Activated CD4-positive, alpha-beta T cell treated with anti-CD3 and anti-CD28 coated beads for 36 hours (primary cell): ENCODE measurements at regions not wholly inside any gene's neighbourhood (a gene's known extent, or its start where the extent isn't known, plus 50 kb on each side); places are given as distances from the start of the nearest gene placed in this dataset.

ENCODE experiments used
- ATAC-seq: fragments of 200-7000 bp; cut with Tn5 transposase; one replicate; pipeline ENCODE4 v1.10.0; 2021; ENCODE audit warnings: mild to moderate bottlenecking, moderate library complexity
- CTCF ChIA-PET: fragments of 350-600 bp; sonication (Branson Sonifier 250); formaldehyde crosslinking; loops from one replicate; lab custom pipeline; 2021; ENCODE audit warnings: antibody characterized with exemption; lab: Charles Lee
- POLR2A ChIA-PET: fragments of 350-600 bp; sonication (Branson Sonifier 250); formaldehyde crosslinking; loops from one replicate; lab custom pipeline; 2021; ENCODE audit warnings: antibody characterized with exemption, inconsistent platforms; lab: Charles Lee
- DNase-seq: peaks from one replicate; pipeline ENCODE4 v3.0.0-alpha.2; 2020
- H3K27ac Mint-ChIP-seq: one replicate; pipeline ENCODE4 v1.8.0; 2021; ENCODE audit warnings: mixed read lengths
- H3K27me3 Mint-ChIP-seq: one replicate; pipeline ENCODE4 v1.8.0; 2021; ENCODE audit warnings: mixed read lengths
- H3K36me3 Mint-ChIP-seq: one replicate; pipeline ENCODE4 v1.8.0; 2021; ENCODE audit warnings: low read depth, mixed read lengths
- H3K4me1 Mint-ChIP-seq: one replicate; pipeline ENCODE4 v1.8.0; 2021; ENCODE audit warnings: mixed read lengths
- H3K4me3 Mint-ChIP-seq: one replicate; pipeline ENCODE4 v1.8.0; 2021; ENCODE audit warnings: mild to moderate bottlenecking, moderate library complexity, mixed read lengths
- H3K9me3 Mint-ChIP-seq: one replicate; pipeline ENCODE4 v1.8.0; 2021; ENCODE audit warnings: low read depth, mixed read lengths
- intact Hi-C, 2 experiments: fragments of 100-400 bp; cut with DNase I in 1 of 2; cut with micrococcal nuclease in 1 of 2; formaldehyde crosslinking; loops; one replicate each; pipeline versions ENCODE4 v1.14.2 to v1.15.1; 2022 to 2024; cut with DNase I, micrococcal nuclease

- no peak overlapping the region for H3K4me3 Mint-ChIP-seq
- H3K27ac Mint-ChIP-seq, result no peak overlapping the region
- POLR2A ChIA-PET, result no interaction called here
- no peaks in the 10 kb centered on the region for H3K4me1 Mint-ChIP-seq
- no peak for ATAC-seq
- H3K27me3 Mint-ChIP-seq, result no peaks in the 10 kb centered on the region
- CTCF ChIA-PET, result no interaction called here
- DNase-seq, result no peak
- H3K9me3 Mint-ChIP-seq, result no peaks in the 10 kb centered on the region
- no peaks in the 10 kb centered on the region for H3K36me3 Mint-ChIP-seq
- intact Hi-C loops, result no loop called here
These were observed 1469.7 kb downstream of the AACS start for GRCh38 chr12:126534942-126535341.

- intact Hi-C loops, result no loop called here
- H3K4me3 Mint-ChIP-seq, result no peak overlapping the region
- no peaks in the 10 kb centered on the region for H3K36me3 Mint-ChIP-seq
- no peak for DNase-seq
- POLR2A ChIA-PET, result no interaction called here
- no peaks in the 10 kb centered on the region for H3K9me3 Mint-ChIP-seq
- ATAC-seq, result no peak
- no peak overlapping the region for H3K27ac Mint-ChIP-seq
- CTCF ChIA-PET, result no interaction called here
- H3K4me1 Mint-ChIP-seq, result no peaks in the 10 kb centered on the region
- no peaks in the 10 kb centered on the region for H3K27me3 Mint-ChIP-seq
These were observed 1470.7 kb downstream of the AACS start for GRCh38 chr12:126535971-126536370.

DNA sequence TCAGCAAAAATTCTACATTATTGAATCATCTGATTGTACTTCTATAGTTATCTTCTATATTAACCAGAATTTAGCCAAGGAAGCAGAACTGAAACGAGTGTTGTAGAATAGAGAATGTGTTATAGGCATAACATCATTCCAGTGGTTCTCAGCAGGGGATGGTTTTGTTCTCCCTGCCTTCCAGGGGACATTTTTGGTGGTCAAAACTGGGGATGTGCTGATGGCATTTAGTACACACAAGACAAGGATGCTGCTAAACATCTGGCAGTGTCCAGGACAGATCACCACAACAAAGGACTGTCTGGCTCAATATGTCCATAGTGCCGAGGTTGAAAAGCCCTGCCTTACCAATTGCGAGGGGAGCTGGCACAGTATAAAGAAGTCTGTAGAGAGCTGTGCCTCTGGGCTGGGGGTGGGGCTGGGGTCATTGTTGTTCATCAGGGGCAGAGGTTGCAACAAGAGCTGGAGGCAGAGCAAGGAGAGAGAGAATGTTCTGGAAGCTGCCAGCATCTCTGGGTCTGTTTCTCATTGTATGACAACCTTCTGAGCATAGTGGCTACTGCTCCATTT is 1472.8 kb downstream of the AACS start:
- Mint-ChIP-seq H3K27ac (no peak overlapping the region), H3K4me3 (no peak overlapping the region), H3K27me3 (no peaks in the 10 kb centered on the region), H3K9me3 (no peaks in the 10 kb centered on the region), H3K36me3 (no peaks in the 10 kb centered on the region), H3K4me1 (no peaks in the 10 kb centered on the region)
- no peak for DNase-seq
- ATAC-seq, result no peak
- CTCF ChIA-PET, result no interaction called here
- intact Hi-C loops, result no loop called here
- POLR2A ChIA-PET, result no interaction called here

- H3K27me3 Mint-ChIP-seq, result no peaks in the 10 kb centered on the region
- ATAC-seq (no peak), DNase-seq (no peak)
- intact Hi-C loops, result no loop called here
- no peak overlapping the region for H3K4me3 Mint-ChIP-seq
- H3K36me3 Mint-ChIP-seq, result no peaks in the 10 kb centered on the region
- POLR2A ChIA-PET, result no interaction called here
- no peaks in the 10 kb centered on the region for H3K9me3 Mint-ChIP-seq
- CTCF ChIA-PET, result no interaction called here
- H3K4me1 Mint-ChIP-seq, result no peaks in the 10 kb centered on the region
- no peak overlapping the region for H3K27ac Mint-ChIP-seq
These were observed 1473.7 kb downstream of the AACS start for GRCh38 chr12:126538888-126539287.

DNA sequence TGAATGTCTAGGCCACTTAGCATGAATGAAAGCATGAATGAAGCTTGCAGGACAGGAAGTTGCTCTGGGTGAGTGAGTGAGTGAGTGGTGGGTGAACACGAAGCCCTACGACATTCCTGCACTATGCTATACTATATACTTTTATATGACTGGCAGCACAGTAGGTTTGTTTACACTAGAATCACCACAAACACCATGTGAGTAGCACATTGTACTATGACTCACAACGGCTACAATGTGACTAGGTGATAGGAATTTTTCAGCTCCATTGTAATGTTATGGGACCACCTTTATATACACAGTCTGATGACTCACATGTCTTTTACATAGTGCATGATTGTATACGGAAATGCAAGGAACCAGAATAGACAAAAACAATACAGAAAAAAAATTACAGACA is 1480.2 kb downstream of the AACS start:
- Mint-ChIP-seq H3K9me3 (peaks cover 4% of the 10 kb centered on the region), H3K4me1 (peaks cover 2% of the 10 kb centered on the region), H3K27me3 (peaks cover 2% of the 10 kb centered on the region), H3K27ac (no peak overlapping the region), H3K36me3 (no peaks in the 10 kb centered on the region), H3K4me3 (no peak overlapping the region)
- CTCF ChIA-PET, result no interaction called here
- intact Hi-C loops, result no loop called here
- POLR2A ChIA-PET, result interaction anchor here (0.7 kb wide), 1 partner anchor 1054 kb away, joined by 3 read pairs; no protein-coding TSS in a partner anchor
- DNase-seq (no peak), ATAC-seq (no peak)

DNA sequence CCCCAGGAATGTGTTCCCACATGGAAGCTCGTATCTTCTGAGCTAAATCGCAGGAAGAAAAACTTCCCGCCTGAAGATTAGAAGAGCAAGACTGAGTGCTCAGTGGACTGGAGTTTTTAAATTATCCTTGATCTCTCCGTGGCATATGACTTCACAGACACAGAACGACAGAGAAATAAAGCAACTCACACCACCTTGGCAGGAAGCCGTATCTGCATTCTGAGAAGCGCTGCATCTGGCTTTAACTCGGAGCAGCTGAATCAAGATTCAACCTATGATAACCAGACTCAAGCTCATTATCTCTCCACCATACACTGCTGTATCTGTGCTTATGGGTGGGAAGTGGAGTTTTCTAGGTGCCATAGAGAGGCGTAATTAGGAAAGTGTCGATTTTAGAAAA is 1482.7 kb downstream of the AACS start:
- Mint-ChIP-seq H3K27me3 (peaks cover 2% of the 10 kb centered on the region), H3K36me3 (no peaks in the 10 kb centered on the region), H3K4me3 (no peak overlapping the region), H3K9me3 (peaks cover 4% of the 10 kb centered on the region), H3K4me1 (peaks cover 2% of the 10 kb centered on the region), H3K27ac (no peak overlapping the region)
- DNase-seq (no peak), ATAC-seq (no peak)
- ChIA-PET POLR2A (no interaction called here), CTCF (no interaction called here)
- intact Hi-C loops, result no loop called here

GRCh38 chr12:126551869-126552268 is 1486.6 kb downstream of the AACS start:
- peaks cover 2% of the 10 kb centered on the region for H3K4me1 Mint-ChIP-seq
- H3K27me3 Mint-ChIP-seq, result peaks cover 2% of the 10 kb centered on the region
- no peaks in the 10 kb centered on the region for H3K9me3 Mint-ChIP-seq
- intact Hi-C loops, result no loop called here
- CTCF ChIA-PET, result no interaction called here
- H3K27ac Mint-ChIP-seq, result no peak overlapping the region
- H3K4me3 Mint-ChIP-seq, result no peak overlapping the region
- H3K36me3 Mint-ChIP-seq, result no peaks in the 10 kb centered on the region
- POLR2A ChIA-PET, result no interaction called here
- DNase-seq (no peak), ATAC-seq (no peak)

GRCh38 chr12:126554625-126555024 is 1489.4 kb downstream of the AACS start:
- Mint-ChIP-seq H3K36me3 (no peaks in the 10 kb centered on the region), H3K27me3 (no peaks in the 10 kb centered on the region)
- CTCF ChIA-PET, result no interaction called here

GRCh38 chr12:126557659-126558058 is 1492.4 kb downstream of the AACS start:
- ATAC-seq, result no peak
- no peaks in the 10 kb centered on the region for H3K9me3 Mint-ChIP-seq
- CTCF ChIA-PET, result no interaction called here
- H3K4me3 Mint-ChIP-seq, result no peak overlapping the region
- POLR2A ChIA-PET, result no interaction called here
- intact Hi-C loops, result no loop called here
- H3K36me3 Mint-ChIP-seq, result no peaks in the 10 kb centered on the region
- DNase-seq, result no peak
- H3K27ac Mint-ChIP-seq, result no peak overlapping the region
- H3K4me1 Mint-ChIP-seq, result no peaks in the 10 kb centered on the region
- no peaks in the 10 kb centered on the region for H3K27me3 Mint-ChIP-seq

More at GRCh38 chr12:126554625-126555024, 1489.4 kb downstream of the AACS start:
- no peak for ATAC-seq
- intact Hi-C loops, result no loop called here
- Mint-ChIP-seq H3K27ac (no peak overlapping the region), H3K4me1 (no peaks in the 10 kb centered on the region), H3K4me3 (no peak overlapping the region), H3K9me3 (no peaks in the 10 kb centered on the region)
- no peak for DNase-seq
- POLR2A ChIA-PET, result no interaction called here

DNA sequence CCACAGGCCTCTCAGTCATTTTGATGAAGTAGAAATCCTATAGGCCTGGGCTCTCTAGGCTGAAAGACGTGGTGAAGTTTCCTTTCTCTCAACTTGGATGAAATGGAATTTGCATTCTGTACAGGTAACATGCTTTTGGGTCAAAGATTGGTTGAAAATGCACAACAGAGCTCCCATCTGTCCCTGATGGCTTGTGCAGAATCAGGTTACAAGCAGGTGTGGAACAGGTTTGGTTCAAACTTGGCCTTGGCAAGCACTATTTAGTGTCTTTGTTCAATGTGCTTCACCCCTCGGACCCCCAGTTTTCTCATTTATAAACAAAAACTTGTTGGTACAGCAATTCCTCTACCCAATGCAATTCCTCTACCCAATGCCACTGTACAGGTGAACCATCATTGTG is 1493.0 kb downstream of the AACS start:
- ATAC-seq (no peak), DNase-seq (no peak)
- ChIA-PET CTCF (no interaction called here), POLR2A (no interaction called here)
- no peaks in the 10 kb centered on the region for H3K9me3 Mint-ChIP-seq
- H3K27ac Mint-ChIP-seq, result no peak overlapping the region
- no peak overlapping the region for H3K4me3 Mint-ChIP-seq
- no peaks in the 10 kb centered on the region for H3K36me3 Mint-ChIP-seq
- intact Hi-C loops, result no loop called here
- no peaks in the 10 kb centered on the region for H3K27me3 Mint-ChIP-seq
- no peaks in the 10 kb centered on the region for H3K4me1 Mint-ChIP-seq

GRCh38 chr12:126558810-126559209 is 1493.6 kb downstream of the AACS start:
- Mint-ChIP-seq H3K9me3 (no peaks in the 10 kb centered on the region), H3K27me3 (no peaks in the 10 kb centered on the region), H3K4me3 (no peak overlapping the region), H3K36me3 (no peaks in the 10 kb centered on the region), H3K4me1 (no peaks in the 10 kb centered on the region), H3K27ac (no peak overlapping the region)
- DNase-seq (no peak), ATAC-seq (no peak)
- intact Hi-C loops, result no loop called here
- CTCF ChIA-PET, result no interaction called here
- POLR2A ChIA-PET, result no interaction called here

DNA sequence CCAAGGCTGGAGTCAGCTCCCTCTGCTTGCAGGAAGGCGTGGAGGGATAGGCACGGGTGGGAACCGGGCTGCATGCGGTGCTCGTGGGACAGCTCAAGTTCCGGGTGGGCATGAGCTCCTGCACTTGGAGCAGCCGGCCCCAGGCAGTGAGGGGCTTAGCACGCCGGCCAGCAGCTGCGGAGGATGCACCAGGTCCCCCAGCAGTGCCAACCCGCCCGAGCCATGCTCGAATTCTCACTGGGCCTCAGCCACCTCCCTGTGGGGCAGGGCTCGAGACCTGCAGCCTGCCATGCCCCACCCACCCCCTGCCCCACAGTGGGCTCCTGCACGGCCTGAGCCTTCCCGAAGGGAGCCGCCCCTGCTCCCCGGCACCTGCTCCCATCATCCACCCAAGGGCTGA is 1501.8 kb downstream of the AACS start:
- CTCF ChIA-PET, result interaction anchor here (0.7 kb wide), 1 partner anchor 1399 kb away, joined by 4 read pairs; no protein-coding TSS in a partner anchor
- H3K4me1 Mint-ChIP-seq, result peaks cover 3% of the 10 kb centered on the region
- no peak for DNase-seq

More for the DNA sequence above, 1501.8 kb downstream of the AACS start:
- POLR2A ChIA-PET, result no interaction called here
- intact Hi-C loops, result no loop called here
- Mint-ChIP-seq H3K9me3 (peaks cover 3% of the 10 kb centered on the region), H3K4me3 (no peak overlapping the region), H3K27me3 (no peaks in the 10 kb centered on the region), H3K27ac (no peak overlapping the region), H3K36me3 (no peaks in the 10 kb centered on the region)
- ATAC-seq, result no peak
